Endothelial cell of umbilical vein (primary cell): ENCODE measurements at regions not wholly inside any gene's neighbourhood (a gene's known extent, or its start where the extent isn't known, plus 50 kb on each side); places are given as distances from the start of the nearest gene placed in this dataset.

Experiments
- BruUV-seq: library from RNA; stranded (reverse); fragments of 400-500 nt; replicated peaks from 2 replicates; lab custom pipeline; 2021; lab: Mats Ljungman, UMichigan
- CTCF ChIA-PET: fragments of 300-600, 350-600 bp; sonication (Branson Sonifier 250); formaldehyde crosslinking; loops from one replicate; lab custom pipeline; 2021; ENCODE audit warnings: antibody characterized with exemption, inconsistent platforms; lab: Charles Lee
- POLR2A ChIA-PET: fragments of 300-600, 350-600 bp; sonication (Branson Sonifier 250); formaldehyde crosslinking; loops from one replicate; lab custom pipeline; 2021; ENCODE audit warnings: antibody characterized with exemption, inconsistent platforms; lab: Charles Lee
- DNase-seq: peaks from one replicate; pipeline ENCODE4 v3.0.0-alpha.2; 2011; ENCODE audit warnings: low read depth, low spot score
- FAIRE-seq: peaks from 2 replicates; lab custom pipeline; 2011; peaks lifted over from hg19 to GRCh38; lab: Jason Lieb, UNC
- H2AFZ ChIP-seq: 2 replicates; pipeline ENCODE4 v1.6.0; 2012; ENCODE audit warnings: low read depth, low read length, control low read depth, inconsistent platforms
- H3K27ac ChIP-seq: 2 replicates; pipeline ENCODE4 v1.5.1; 2011; ENCODE audit warnings: low read depth, mild to moderate bottlenecking, control low read depth, low read length, moderate library complexity; ENCODE audit not compliant: insufficient read depth
- H3K27me3 ChIP-seq, 2 experiments: 2 replicates each; pipeline versions ENCODE4 v1.6.0 to v1.6.1; 2011; ENCODE audit warnings: low read length in 2 of 2, mixed read lengths in 1 of 2; ENCODE audit not compliant: control insufficient read depth in 2 of 2, insufficient read depth in 2 of 2
- H3K36me3 ChIP-seq, 2 experiments: 2 replicates in 1 of 2; 3 replicates in 1 of 2; pipeline ENCODE4 v1.5.1; 2011; ENCODE audit warnings: low read length in 2 of 2, mild to moderate bottlenecking in 1 of 2, moderate library complexity in 1 of 2; ENCODE audit not compliant: control insufficient read depth in 2 of 2, insufficient read depth in 2 of 2; ENCODE audit errors: extremely low read depth in 1 of 2
- H3K4me1 ChIP-seq: 3 replicates; pipeline ENCODE4 v1.5.1; 2011; ENCODE audit warnings: mild to moderate bottlenecking, low read length; ENCODE audit not compliant: control insufficient read depth, insufficient read depth; ENCODE audit errors: extremely low read depth
- H3K4me2 ChIP-seq: 2 replicates; pipeline ENCODE4 v1.6.1; 2011; ENCODE audit warnings: low read length, control low read depth, mixed read lengths; ENCODE audit not compliant: insufficient read depth
- H3K4me3 ChIP-seq, 3 experiments: fragments of 200-600 bp in 1 of 3; sonication (generic), shearing (Covaris generic) in 1 of 3; replicated peaks in 1 of 3; 2 replicates each; pipeline ENCODE4 v1.5.1; 2011 to 2016; ENCODE audit warnings: control low read depth in 3 of 3, low read length in 3 of 3, mild to moderate bottlenecking in 2 of 3, inconsistent platforms in 1 of 3, low read depth in 1 of 3, moderate library complexity in 1 of 3; ENCODE audit not compliant: insufficient read depth in 1 of 3
- H3K79me2 ChIP-seq: 2 replicates; pipeline ENCODE4 v1.6.0; 2012; ENCODE audit warnings: low read length, inconsistent platforms; ENCODE audit not compliant: control insufficient read depth, insufficient read depth
- H3K9ac ChIP-seq: replicated peaks from 2 replicates; pipeline ENCODE3; 2011; ENCODE audit warnings: low read length, control low read depth; ENCODE audit not compliant: insufficient read depth; ENCODE audit errors: extremely low read depth
- H3K9me1 ChIP-seq: replicated peaks from 3 replicates; pipeline ENCODE4 v1.6.0; 2011; ENCODE audit warnings: mild to moderate bottlenecking, low read length; ENCODE audit not compliant: control insufficient read depth, insufficient read depth; ENCODE audit errors: extremely low read depth
- H3K9me3 ChIP-seq: replicated peaks from 2 replicates; pipeline ENCODE4 v1.5.1; 2012; ENCODE audit warnings: low read length, inconsistent platforms; ENCODE audit not compliant: control insufficient read depth, insufficient read depth
- H4K20me1 ChIP-seq: replicated peaks from 2 replicates; pipeline ENCODE3; 2011; ENCODE audit warnings: mild to moderate bottlenecking, low read length; ENCODE audit not compliant: control insufficient read depth, insufficient read depth; ENCODE audit errors: extremely low read depth
- CTCF ChIP-seq, 2 donors: IDR thresholded peaks; 1 replicate in 1 of 2; 2 replicates in 1 of 2; pipeline ENCODE4 v1.5.1; 2011; ENCODE audit warnings: low read length in 2 of 2, mild to moderate bottlenecking in 2 of 2, moderate library complexity in 2 of 2, control low read depth in 1 of 2, inconsistent platforms in 1 of 2, low read depth in 1 of 2; ENCODE audit not compliant: insufficient read depth in 1 of 2; ENCODE audit errors: extremely low read depth in 1 of 2
- EZH2 ChIP-seq: IDR thresholded peaks from 2 replicates; pipeline ENCODE4 v1.6.1; 2012; ENCODE audit warnings: borderline replicate concordance, low read depth, mild to moderate bottlenecking, moderate library complexity, low read length, inconsistent platforms; ENCODE audit not compliant: severe bottlenecking
- FOS ChIP-seq: IDR thresholded peaks from 2 replicates; pipeline ENCODE4 v1.6.1; 2011; ENCODE audit warnings: mild to moderate bottlenecking, low read length, moderate library complexity, borderline replicate concordance; ENCODE audit not compliant: insufficient read depth
- GATA2 ChIP-seq: IDR thresholded peaks from 2 replicates; pipeline ENCODE4 v1.7.0; 2011; ENCODE audit warnings: low read depth, mild to moderate bottlenecking, moderate library complexity, mixed read lengths, low read length; ENCODE audit not compliant: insufficient read length, insufficient read depth
- JUN ChIP-seq: IDR thresholded peaks from 2 replicates; pipeline ENCODE4 v1.6.1; 2011; ENCODE audit warnings: borderline replicate concordance, low read depth; ENCODE audit not compliant: insufficient read length, insufficient read depth
- MAX ChIP-seq: IDR thresholded peaks from 2 replicates; pipeline ENCODE4 v1.6.1; 2011; ENCODE audit not compliant: insufficient read depth, insufficient read length
- MYC ChIP-seq: IDR thresholded peaks from one replicate; pipeline ENCODE4 v1.6.1; 2011; ENCODE audit warnings: mild to moderate bottlenecking, low read depth, low read length
- POLR2A ChIP-seq: IDR thresholded peaks from 2 replicates; pipeline ENCODE4 v1.6.1; 2012; ENCODE audit warnings: low read depth, mild to moderate bottlenecking, control low read depth, low read length
- POLR2AphosphoS5 ChIP-seq: IDR thresholded peaks from 2 replicates; pipeline ENCODE4 v1.6.1; 2012; ENCODE audit warnings: low read depth, mild to moderate bottlenecking, control low read depth, low read length, moderate library complexity; ENCODE audit not compliant: insufficient read depth
- dilution Hi-C: fragments of 300-500 bp; cut with MboI; formaldehyde crosslinking; loops from one replicate; pipeline ENCODE4 v1.15.0; 2019; ENCODE audit warnings: low sequenced_read_pairs; ENCODE audit not compliant: extremely low pct_ligation_motif_present
- intact Hi-C: fragments of 100-400 bp; cut with micrococcal nuclease; formaldehyde crosslinking; loops from one replicate; pipeline ENCODE4 v1.10.0; 2022

GRCh38 chr15:91699741-91700140 is 153.8 kb upstream of the SLCO3A1 start:
- dilution Hi-C loops (no loop called here), intact Hi-C loops (no loop called here)
- FAIRE-seq, result no peak
- Histone ChIP-seq H3K27me3 (no peaks in the 10 kb centered on the region), H3K79me2 (no peaks in the 10 kb centered on the region), H3K27ac (no peak overlapping the region), H3K4me3 (no peak overlapping the region), H4K20me1 (no peaks in the 10 kb centered on the region), H3K4me1 (no peaks in the 10 kb centered on the region), H3K4me2 (no peak overlapping the region), H3K36me3 (no peaks in the 10 kb centered on the region), H3K9me3 (peaks cover 4% of the 10 kb centered on the region), H3K9ac (no peak overlapping the region), H2AFZ (no peak overlapping the region), H3K9me1 (no peaks in the 10 kb centered on the region)
- BruUV-seq, result no TSS peak
- TF ChIP-seq GATA2 (no peak), POLR2AphosphoS5 (no peak), CTCF (IDR thresholded peaks at IDR 0.05; ENCODE audit: extremely low read depth in 1 of 2, insufficient read depth in 1 of 2, low read depth in 1 of 2, low read length in 2 of 2) (no peak), EZH2 (no peak), FOS (no peak), MAX (no peak), JUN (no peak), POLR2A (no peak), MYC (no peak)
- POLR2A ChIA-PET, result no interaction called here
- DNase-seq, result no peak
- CTCF ChIA-PET, result no interaction called here
